ENCODE measurements at regions not wholly inside any gene's neighbourhood (a gene's known extent, or its start where the extent isn't known, plus 50 kb on each side); places are given as distances from the start of the nearest gene placed in this dataset.

DNA sequence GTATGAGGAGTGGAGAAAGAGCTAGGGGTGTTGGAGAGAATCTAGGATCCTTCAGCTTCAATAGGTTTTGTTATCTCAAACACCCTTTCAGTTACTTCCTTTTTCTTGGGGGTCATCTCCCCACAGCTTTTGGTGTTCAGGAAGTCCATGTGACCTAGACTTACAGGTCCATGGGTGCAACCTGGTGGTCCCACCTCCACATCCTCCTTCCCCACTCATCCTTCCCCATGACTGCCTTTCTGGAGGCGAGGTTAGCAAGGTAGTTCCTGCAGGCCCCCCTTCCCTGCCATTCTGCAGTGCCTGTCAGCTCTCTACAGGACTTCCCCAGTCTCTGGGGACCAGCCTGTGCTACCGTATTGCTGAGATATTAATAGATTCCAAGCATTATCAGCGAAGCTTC is 107.6 kb downstream of the TMEM17 start:
- Histone ChIP-seq H2AFZ (ENCODE audit: insufficient read depth, low read depth, low read length, poor library complexity, severe bottlenecking) (peak overlapping the region; percentile 54), H3K9ac (ENCODE audit: low read length) (no peak overlapping the region), H3K4me1 (ENCODE audit: control insufficient read depth in 2 of 2, insufficient read depth in 2 of 2, low read length in 2 of 2) (peaks cover 10 to 14% of the 10 kb centered on the region in 2 donors), H3K9me3 (ENCODE audit: control extremely low read depth in 1 of 3, control insufficient read depth in 2 of 3, insufficient read depth in 1 of 3, low read length in 2 of 3) (peaks cover 0 to 3% (median 0%) of the 10 kb centered on the region in 3 donors), H3K4me3 (ENCODE audit: control extremely low read depth in 1 of 5, extremely low read depth in 1 of 5, insufficient read depth in 1 of 5, low read depth in 2 of 5, low read length in 4 of 5) (no peak overlapping the region), H3K36me3 (replicated peaks in 1 of 2; ENCODE audit: control extremely low read depth in 1 of 2, control insufficient read depth in 1 of 2, extremely low read depth in 1 of 2, insufficient read depth in 2 of 2, low read length in 1 of 2) (no peaks in the 10 kb centered on the region), H3K27ac (ENCODE audit: low read length in 2 of 2) (peak overlapping the region in 1 of 2 donors; percentile 28), H3K79me2 (ENCODE audit: control insufficient read depth, insufficient read depth, low read length) (no peaks in the 10 kb centered on the region), H3K27me3 (replicated peaks in 1 of 4; ENCODE audit: control extremely low read depth in 1 of 4, control insufficient read depth in 3 of 4, insufficient read depth in 4 of 4, low read length in 3 of 4) (no peaks in the 10 kb centered on the region), H3K4me2 (replicated peaks; ENCODE audit: low read depth, low read length, poor library complexity, severe bottlenecking) (peak overlapping the region; percentile 46), H4K20me1 (ENCODE audit: control insufficient read depth, insufficient read depth, low read length, poor library complexity, severe bottlenecking) (no peaks in the 10 kb centered on the region)
- TF ChIP-seq EZH2 (IDR thresholded peaks at IDR 0.05; ENCODE audit: borderline replicate concordance, insufficient read depth, low read depth, low read length, poor library complexity, severe bottlenecking), result no peak
- TF ChIP-seq CTCF (IDR thresholded peaks at IDR 0.05), result no peak
- Mint-ChIP-seq H3K27me3 (no peaks in the 10 kb centered on the region), H3K4me1 (peaks cover 12% of the 10 kb centered on the region), H3K4me3 (peak overlapping the region; percentile 66), H3K27ac (peak overlapping the region; percentile 56), H3K9me3 (ENCODE audit: insufficient read depth) (no peaks in the 10 kb centered on the region)
- intact Hi-C loops (cut with micrococcal nuclease), result no loop called here
- 0% methylated on average over 3 of the region's 3 CpGs for whole genome bisulfite sequencing (ENCODE audit: insufficient coverage)
- peak; percentile 47 for ATAC-seq (ENCODE audit: low read depth)
- peak; percentile 71 for DNase-seq
- ChIA-PET CTCF (interaction anchor here (0.7 to 1.3 kb wide), 3 partner anchors 13 to 387 kb away, joined by 3 to 4 read pairs (median 4); no protein-coding TSS in a partner anchor), POLR2A (interaction anchor here (0.6 kb wide), 1 partner anchor 197 kb away, joined by 3 read pairs; no protein-coding TSS in a partner anchor)

DNA sequence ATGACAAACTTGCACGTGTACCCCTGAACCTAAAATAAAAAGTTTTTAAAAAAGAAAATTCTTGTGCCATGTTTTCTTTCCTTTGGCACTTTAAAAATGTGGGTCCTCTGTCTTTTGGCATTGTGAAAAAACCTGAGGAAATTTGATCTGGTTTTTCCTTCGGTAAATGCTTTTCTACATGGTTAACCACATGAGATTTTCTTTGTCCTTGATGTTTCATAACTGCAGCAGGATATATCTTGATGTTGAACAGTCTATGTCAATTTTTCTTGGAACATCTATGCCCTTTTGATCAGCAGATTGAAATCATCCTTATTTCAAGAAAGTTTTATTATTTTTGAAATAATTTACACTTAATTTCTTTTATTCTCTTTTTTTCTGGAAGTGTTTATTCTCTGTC is 109.1 kb downstream of the TMEM17 start:
- no peak overlapping the region for H3K4me2 ChIP-seq (replicated peaks; ENCODE audit: low read depth, low read length, poor library complexity, severe bottlenecking)
- H3K79me2 ChIP-seq (ENCODE audit: control insufficient read depth, insufficient read depth, low read length), result no peaks in the 10 kb centered on the region
- ATAC-seq (ENCODE audit: low read depth) (no peak), DNase-seq (no peak)
- Mint-ChIP-seq H3K9me3 (ENCODE audit: insufficient read depth) (no peaks in the 10 kb centered on the region), H3K4me1 (peaks cover 12% of the 10 kb centered on the region), H3K27me3 (no peaks in the 10 kb centered on the region), H3K27ac (no peak overlapping the region), H3K4me3 (no peak overlapping the region)
- no CpG with 5 or more reads among the region's 2 CpGs for WGBS (ENCODE audit: insufficient coverage)
- TF ChIP-seq EZH2 (IDR thresholded peaks at IDR 0.05; ENCODE audit: borderline replicate concordance, insufficient read depth, low read depth, low read length, poor library complexity, severe bottlenecking), result no peak
- no peak for TF ChIP-seq CTCF (IDR thresholded peaks at IDR 0.05)
- no peak overlapping the region for H3K9ac ChIP-seq (ENCODE audit: low read length)
- ChIA-PET CTCF (no interaction called here), POLR2A (no interaction called here)
- H3K27ac ChIP-seq (ENCODE audit: low read length in 2 of 2), result no peak overlapping the region
- no peaks in the 10 kb centered on the region for H3K36me3 ChIP-seq (replicated peaks in 1 of 2; ENCODE audit: control extremely low read depth in 1 of 2, control insufficient read depth in 1 of 2, extremely low read depth in 1 of 2, insufficient read depth in 2 of 2, low read length in 1 of 2)
- H2AFZ ChIP-seq (ENCODE audit: insufficient read depth, low read depth, low read length, poor library complexity, severe bottlenecking), result no peak overlapping the region
- H4K20me1 ChIP-seq (ENCODE audit: control insufficient read depth, insufficient read depth, low read length, poor library complexity, severe bottlenecking), result no peaks in the 10 kb centered on the region
- H3K9me3 ChIP-seq (ENCODE audit: control extremely low read depth in 1 of 3, control insufficient read depth in 2 of 3, insufficient read depth in 1 of 3, low read length in 2 of 3), result no peaks in the 10 kb centered on the region
- H3K4me1 ChIP-seq (ENCODE audit: control insufficient read depth in 2 of 2, insufficient read depth in 2 of 2, low read length in 2 of 2), result peaks cover 10 to 14% of the 10 kb centered on the region in 2 donors
- H3K27me3 ChIP-seq (replicated peaks in 1 of 4; ENCODE audit: control extremely low read depth in 1 of 4, control insufficient read depth in 3 of 4, insufficient read depth in 4 of 4, low read length in 3 of 4), result no peaks in the 10 kb centered on the region
- intact Hi-C loops (cut with micrococcal nuclease), result no loop called here
- H3K4me3 ChIP-seq (ENCODE audit: control extremely low read depth in 1 of 5, extremely low read depth in 1 of 5, insufficient read depth in 1 of 5, low read depth in 2 of 5, low read length in 4 of 5), result no peak overlapping the region

All from B cell (primary cell).